ENCODE measurements at regions not wholly inside any gene's neighbourhood (a gene's known extent, or its start where the extent isn't known, plus 50 kb on each side); places are given as distances from the start of the nearest gene placed in this dataset.

- TF ChIP-seq CTCF (IDR thresholded peaks at IDR 0.05): no peak
- no peak for TF ChIP-seq POLR2A (IDR thresholded peaks at IDR 0.05)
These were observed 1982.5 kb downstream of the ARAP2 start for GRCh38 chr4:34261799-34262314.

Data from adrenal gland (tissue), 5 donors.